WTC11 (cell line): ENCODE measurements at regions not wholly inside any gene's neighbourhood (a gene's known extent, or its start where the extent isn't known, plus 50 kb on each side); places are given as distances from the start of the nearest gene placed in this dataset.

Source experiments
- ATAC-seq: fragments of 200-7000 bp; cut with Tn5 transposase; 2 replicates; pipeline ENCODE4 v1.10.0; 2021; ENCODE audit warnings: mild to moderate bottlenecking, moderate library complexity
- CTCF ChIA-PET: fragments of 300-600 bp; sonication (Branson Sonifier 250); formaldehyde crosslinking; loops from one replicate; lab custom pipeline; 2021; ENCODE audit warnings: antibody characterized with exemption; lab: Charles Lee
- POLR2A ChIA-PET: fragments of 350-600 bp; sonication (Branson Sonifier 250); formaldehyde crosslinking; loops from one replicate; lab custom pipeline; 2021; ENCODE audit warnings: antibody characterized with exemption; lab: Charles Lee
- DNase-seq: peaks from one replicate; pipeline ENCODE4 v3.0.0; 2021; ENCODE audit warnings: low spot score
- H3K27ac Mint-ChIP-seq: 2 replicates; pipeline ENCODE4 v1.8.0; 2021; ENCODE audit warnings: mixed read lengths
- H3K27me3 Mint-ChIP-seq: 2 replicates; pipeline ENCODE4 v1.8.0; 2021; ENCODE audit warnings: low read depth, mild to moderate bottlenecking, moderate library complexity, mixed read lengths
- H3K36me3 Mint-ChIP-seq: 2 replicates; pipeline ENCODE4 v1.8.0; 2021; ENCODE audit warnings: mixed read lengths
- H3K4me1 Mint-ChIP-seq: 2 replicates; pipeline ENCODE4 v1.8.0; 2022; ENCODE audit warnings: mixed read lengths
- H3K4me3 Mint-ChIP-seq: 2 replicates; pipeline ENCODE4 v1.8.0; 2021; ENCODE audit warnings: mild to moderate bottlenecking, moderate library complexity, mixed read lengths
- H3K9me3 Mint-ChIP-seq: 2 replicates; pipeline ENCODE4 v1.8.0; 2021; ENCODE audit warnings: mixed read lengths
- AFF4 ChIP-seq: sonication (generic); formaldehyde crosslinking; IDR thresholded peaks from 2 replicates; pipeline ENCODE4 v1.8.1; 2023; ENCODE audit warnings: mild to moderate bottlenecking, missing genetic modification reagents, borderline replicate concordance
- ATF3 ChIP-seq: sonication (generic); formaldehyde crosslinking; conservative IDR thresholded peaks from 2 replicates; pipeline ENCODE4 v1.8.1; 2022; ENCODE audit warnings: mild to moderate bottlenecking, missing genetic modification reagents
- ATF6 ChIP-seq: sonication (generic); formaldehyde crosslinking; IDR thresholded peaks from 2 replicates; pipeline ENCODE4 v1.8.1; 2023; ENCODE audit warnings: mild to moderate bottlenecking, missing genetic modification reagents
- CBFB ChIP-seq: sonication (generic); formaldehyde crosslinking; IDR thresholded peaks from 2 replicates; pipeline ENCODE4 v1.8.1; 2022; ENCODE audit warnings: mild to moderate bottlenecking, low read depth, missing genetic modification reagents
- CDX4 ChIP-seq: fragments of 250-450 bp; sonication (Bioruptor Pico); IDR thresholded peaks from 2 replicates; pipeline ENCODE4 v1.9.0; 2021; ENCODE audit warnings: moderate library complexity, mild to moderate bottlenecking, inconsistent platforms, borderline replicate concordance
- E2F5 ChIP-seq: sonication (generic); formaldehyde crosslinking; IDR thresholded peaks from 2 replicates; pipeline ENCODE4 v1.8.1; 2022; ENCODE audit warnings: mild to moderate bottlenecking, moderate library complexity, missing genetic modification reagents
- EMX1 ChIP-seq: fragments of 250-450 bp; sonication (Bioruptor Pico); IDR thresholded peaks from 2 replicates; pipeline ENCODE4 v1.8.0; 2021; ENCODE audit warnings: mild to moderate bottlenecking
- ERG ChIP-seq: fragments of 250-450 bp; sonication (Bioruptor Pico); IDR thresholded peaks from 2 replicates; pipeline ENCODE4 v1.8.0; 2021; ENCODE audit warnings: mild to moderate bottlenecking
- ESRRA ChIP-seq: sonication (generic); formaldehyde crosslinking; IDR thresholded peaks from 2 replicates; pipeline ENCODE4 v1.8.1; 2022; ENCODE audit warnings: mild to moderate bottlenecking, missing genetic modification reagents, borderline replicate concordance
- FOXP4 ChIP-seq: sonication (generic); formaldehyde crosslinking; IDR thresholded peaks from 2 replicates; pipeline ENCODE4 v1.8.0; 2022; ENCODE audit warnings: mild to moderate bottlenecking, missing genetic modification reagents
- GRHL2 ChIP-seq: fragments of 250-450 bp; sonication (Bioruptor Pico); IDR thresholded peaks from 2 replicates; pipeline ENCODE4 v1.8.0; 2022; ENCODE audit warnings: mild to moderate bottlenecking, moderate library complexity; ENCODE audit not compliant: insufficient replicate concordance, severe bottlenecking
- KAT7 ChIP-seq: sonication (generic); formaldehyde crosslinking; IDR thresholded peaks from 2 replicates; pipeline ENCODE4 v1.8.1; 2023; ENCODE audit warnings: missing genetic modification reagents, mild to moderate bottlenecking, borderline replicate concordance
- MAX ChIP-seq: sonication (generic); formaldehyde crosslinking; IDR thresholded peaks from 2 replicates; pipeline ENCODE4 v1.8.0; 2022; ENCODE audit warnings: mild to moderate bottlenecking, missing genetic modification reagents
- RELA ChIP-seq: sonication (generic); formaldehyde crosslinking; IDR thresholded peaks from 2 replicates; pipeline ENCODE4 v1.8.1; 2022; ENCODE audit warnings: missing genetic modification reagents, mild to moderate bottlenecking, borderline replicate concordance
- SP1 ChIP-seq: sonication (generic); formaldehyde crosslinking; conservative IDR thresholded peaks from 2 replicates; pipeline ENCODE4 v1.8.1; 2022; ENCODE audit warnings: missing genetic modification reagents
- USF1 ChIP-seq: sonication (generic); formaldehyde crosslinking; IDR thresholded peaks from 2 replicates; pipeline ENCODE4 v1.8.0; 2022; ENCODE audit warnings: mild to moderate bottlenecking, missing genetic modification reagents
- ZNF121 ChIP-seq: sonication (generic); formaldehyde crosslinking; IDR thresholded peaks from 2 replicates; pipeline ENCODE4 v1.8.0; 2023; ENCODE audit warnings: missing genetic modification reagents
- ZNF281 ChIP-seq: sonication (generic); formaldehyde crosslinking; IDR thresholded peaks from 2 replicates; pipeline ENCODE4 v1.8.0; 2023; ENCODE audit warnings: mild to moderate bottlenecking, missing genetic modification reagents

- Mint-ChIP-seq H3K36me3 (no peaks in the 10 kb centered on the region), H3K27ac (no peak overlapping the region), H3K4me1 (no peaks in the 10 kb centered on the region), H3K9me3 (no peaks in the 10 kb centered on the region), H3K4me3 (no peak overlapping the region), H3K27me3 (no peaks in the 10 kb centered on the region; the same call in 1 of the 2 replicates)
- no peak for TF ChIP-seq RELA
- no peak for TF ChIP-seq CDX4
- TF ChIP-seq ATF3 (CRISPR knock-in tag): no peak
- no peak for TF ChIP-seq ZNF281 (CRISPR knock-in tag)
- no peak for TF ChIP-seq SP1 (CRISPR knock-in tag)
- TF ChIP-seq KAT7 (CRISPR knock-in tag): no peak
- CTCF ChIA-PET: no interaction called here
- ATAC-seq (no peak), DNase-seq (no peak)
- POLR2A ChIA-PET: no interaction called here
These were observed 791.5 kb downstream of the BCL11A start for GRCh38 chr2:59761966-59762365.

- no peak for DNase-seq
- ATAC-seq: no peak
- no peaks in the 10 kb centered on the region for H3K4me1 Mint-ChIP-seq
- no peaks in the 10 kb centered on the region for H3K27me3 Mint-ChIP-seq
- no peaks in the 10 kb centered on the region for H3K9me3 Mint-ChIP-seq
- H3K36me3 Mint-ChIP-seq: no peaks in the 10 kb centered on the region
- no peak overlapping the region for H3K27ac Mint-ChIP-seq
- ChIA-PET POLR2A (no interaction called here), CTCF (no interaction called here)
- H3K4me3 Mint-ChIP-seq: no peak overlapping the region
- TF ChIP-seq E2F5 (CRISPR knock-in tag): no peak
- TF ChIP-seq ESRRA: no peak
- TF ChIP-seq AFF4 (CRISPR knock-in tag): no peak
- no peak for TF ChIP-seq FOXP4 (CRISPR knock-in tag)
- TF ChIP-seq ZNF121 (CRISPR knock-in tag): no peak
- no peak for TF ChIP-seq USF1 (CRISPR knock-in tag)
- TF ChIP-seq GRHL2 (CRISPR knock-in tag): no peak
- no peak for TF ChIP-seq ATF6 (CRISPR knock-in tag)
- TF ChIP-seq CBFB: no peak
- no peak for TF ChIP-seq MAX (CRISPR knock-in tag)
- TF ChIP-seq ERG (CRISPR knock-in tag): no peak
- TF ChIP-seq EMX1 (CRISPR knock-in tag): no peak
These were observed 797.3 kb downstream of the BCL11A start for GRCh38 chr2:59756150-59756549.
